Endothelial cell of umbilical vein (primary cell): ENCODE measurements at regions not wholly inside any gene's neighbourhood (a gene's known extent, or its start where the extent isn't known, plus 50 kb on each side); places are given as distances from the start of the nearest gene placed in this dataset.

ENCODE experiments used
- EZH2 ChIP-seq: IDR thresholded peaks from 2 replicates; pipeline ENCODE4 v1.6.1; 2012; ENCODE audit warnings: borderline replicate concordance, low read depth, mild to moderate bottlenecking, moderate library complexity, low read length, inconsistent platforms; ENCODE audit not compliant: severe bottlenecking
- FOS ChIP-seq: IDR thresholded peaks from 2 replicates; pipeline ENCODE4 v1.6.1; 2011; ENCODE audit warnings: mild to moderate bottlenecking, low read length, moderate library complexity, borderline replicate concordance; ENCODE audit not compliant: insufficient read depth
- GATA2 ChIP-seq: IDR thresholded peaks from 2 replicates; pipeline ENCODE4 v1.7.0; 2011; ENCODE audit warnings: low read depth, mild to moderate bottlenecking, moderate library complexity, mixed read lengths, low read length; ENCODE audit not compliant: insufficient read length, insufficient read depth
- MAX ChIP-seq: IDR thresholded peaks from 2 replicates; pipeline ENCODE4 v1.6.1; 2011; ENCODE audit not compliant: insufficient read depth, insufficient read length
- MYC ChIP-seq: IDR thresholded peaks from one replicate; pipeline ENCODE4 v1.6.1; 2011; ENCODE audit warnings: mild to moderate bottlenecking, low read depth, low read length
- POLR2A ChIP-seq: IDR thresholded peaks from 2 replicates; pipeline ENCODE4 v1.6.1; 2012; ENCODE audit warnings: low read depth, mild to moderate bottlenecking, control low read depth, low read length
- POLR2AphosphoS5 ChIP-seq: IDR thresholded peaks from 2 replicates; pipeline ENCODE4 v1.6.1; 2012; ENCODE audit warnings: low read depth, mild to moderate bottlenecking, control low read depth, low read length, moderate library complexity; ENCODE audit not compliant: insufficient read depth
- TF ChIP-seq, protein P1 (sequence below), 2 donors: IDR thresholded peaks; 1 replicate in 1 of 2; 2 replicates in 1 of 2; pipeline ENCODE4 v1.5.1; 2011; ENCODE audit warnings: low read length in 2 of 2, mild to moderate bottlenecking in 2 of 2, moderate library complexity in 2 of 2, control low read depth in 1 of 2, inconsistent platforms in 1 of 2, low read depth in 1 of 2; ENCODE audit not compliant: insufficient read depth in 1 of 2; ENCODE audit errors: extremely low read depth in 1 of 2

DNA sequence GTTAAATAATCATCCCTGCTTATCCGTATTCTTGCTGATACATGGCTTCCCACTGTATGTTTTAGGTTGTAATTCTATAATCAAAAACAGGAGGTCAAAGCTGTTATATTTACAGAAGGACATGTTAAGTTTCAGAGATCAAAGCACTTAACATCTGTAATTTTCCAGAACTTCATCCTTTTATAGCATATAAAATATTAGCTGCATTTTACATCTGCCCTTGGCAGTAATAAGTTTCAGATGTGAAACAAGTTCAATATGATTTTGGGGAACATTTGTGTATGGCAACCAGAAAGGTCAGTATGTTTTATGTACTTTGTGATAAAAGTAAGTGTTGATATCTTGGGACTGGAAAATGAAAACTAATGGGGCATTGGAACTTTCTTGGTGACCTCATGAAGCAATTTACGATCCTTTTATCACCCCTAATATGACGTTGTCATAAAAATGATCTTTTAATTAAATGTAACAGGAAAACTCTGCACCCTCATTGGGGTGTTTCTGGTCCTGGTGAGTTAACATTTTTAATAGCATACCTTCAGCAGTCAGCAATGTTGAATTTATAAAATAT is 449.6 kb downstream of the GPATCH2 start:
- TF ChIP-seq, protein P1, sequence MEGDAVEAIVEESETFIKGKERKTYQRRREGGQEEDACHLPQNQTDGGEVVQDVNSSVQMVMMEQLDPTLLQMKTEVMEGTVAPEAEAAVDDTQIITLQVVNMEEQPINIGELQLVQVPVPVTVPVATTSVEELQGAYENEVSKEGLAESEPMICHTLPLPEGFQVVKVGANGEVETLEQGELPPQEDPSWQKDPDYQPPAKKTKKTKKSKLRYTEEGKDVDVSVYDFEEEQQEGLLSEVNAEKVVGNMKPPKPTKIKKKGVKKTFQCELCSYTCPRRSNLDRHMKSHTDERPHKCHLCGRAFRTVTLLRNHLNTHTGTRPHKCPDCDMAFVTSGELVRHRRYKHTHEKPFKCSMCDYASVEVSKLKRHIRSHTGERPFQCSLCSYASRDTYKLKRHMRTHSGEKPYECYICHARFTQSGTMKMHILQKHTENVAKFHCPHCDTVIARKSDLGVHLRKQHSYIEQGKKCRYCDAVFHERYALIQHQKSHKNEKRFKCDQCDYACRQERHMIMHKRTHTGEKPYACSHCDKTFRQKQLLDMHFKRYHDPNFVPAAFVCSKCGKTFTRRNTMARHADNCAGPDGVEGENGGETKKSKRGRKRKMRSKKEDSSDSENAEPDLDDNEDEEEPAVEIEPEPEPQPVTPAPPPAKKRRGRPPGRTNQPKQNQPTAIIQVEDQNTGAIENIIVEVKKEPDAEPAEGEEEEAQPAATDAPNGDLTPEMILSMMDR (IDR thresholded peaks at IDR 0.05; ENCODE audit: extremely low read depth in 1 of 2, insufficient read depth in 1 of 2, low read depth in 1 of 2, low read length in 2 of 2), result no peak
- no peak for TF ChIP-seq EZH2
- no peak for TF ChIP-seq POLR2A
- no peak for TF ChIP-seq POLR2AphosphoS5
- TF ChIP-seq MAX, result no peak
- no peak for TF ChIP-seq FOS
- no peak for TF ChIP-seq GATA2
- no peak for TF ChIP-seq MYC
